GM19467 (cell line): ENCODE measurements at regions not wholly inside any gene's neighbourhood (a gene's known extent, or its start where the extent isn't known, plus 50 kb on each side); places are given as distances from the start of the nearest gene placed in this dataset.

ENCODE experiments used
- ATAC-seq: cut with Tn5 transposase; IDR thresholded peaks from one replicate; pipeline ENCODE4 v1.9.1; 2021; ENCODE audit warnings: mild to moderate bottlenecking, moderate library complexity; ENCODE audit not compliant: unreplicated experiment

GRCh38 chr2:155095613-155096012 is 397.1 kb downstream of the KCNJ3 start:
- ATAC-seq = no peak

- no peak for ATAC-seq
These were observed 381.9 kb downstream of the KCNJ3 start for GRCh38 chr2:155080373-155080772.

- ATAC-seq = no peak
These were observed 372.0 kb downstream of the KCNJ3 start for GRCh38 chr2:155070489-155070888.

- no peak for ATAC-seq
These were observed 364.4 kb downstream of the KCNJ3 start for GRCh38 chr2:155062922-155063258.

GRCh38 chr2:155062250-155062921 is 363.9 kb downstream of the KCNJ3 start:
- ATAC-seq = no peak

- no peak for ATAC-seq
These were observed 362.4 kb downstream of the KCNJ3 start for GRCh38 chr2:155060896-155061295.

GRCh38 chr2:155054712-155055111 is 356.2 kb downstream of the KCNJ3 start:
- no peak for ATAC-seq

- no peak for ATAC-seq
These were observed 344.6 kb downstream of the KCNJ3 start for GRCh38 chr2:155043097-155043496.

- ATAC-seq = no peak
These were observed 336.8 kb downstream of the KCNJ3 start for GRCh38 chr2:155035308-155035707.

GRCh38 chr2:155033652-155034051 is 335.2 kb downstream of the KCNJ3 start:
- no peak for ATAC-seq

GRCh38 chr2:155030296-155030695 is 331.8 kb downstream of the KCNJ3 start:
- no peak for ATAC-seq

GRCh38 chr2:155026651-155027174 is 328.2 kb downstream of the KCNJ3 start:
- no peak for ATAC-seq

- no peak for ATAC-seq
These were observed 325.2 kb downstream of the KCNJ3 start for GRCh38 chr2:155023674-155024073.

- ATAC-seq = no peak
These were observed 324.0 kb downstream of the KCNJ3 start for GRCh38 chr2:155022531-155022930.

GRCh38 chr2:155021618-155022017 is 323.1 kb downstream of the KCNJ3 start:
- no peak for ATAC-seq

- no peak for ATAC-seq
These were observed 321.8 kb downstream of the KCNJ3 start for GRCh38 chr2:155020246-155020645.

GRCh38 chr2:155010925-155011324 is 312.4 kb downstream of the KCNJ3 start:
- no peak for ATAC-seq

- ATAC-seq = no peak
These were observed 296.9 kb downstream of the KCNJ3 start for GRCh38 chr2:154995361-154995760.

- ATAC-seq = no peak
These were observed 294.3 kb downstream of the KCNJ3 start for GRCh38 chr2:154992826-154993225.

- no peak for ATAC-seq
These were observed 280.2 kb downstream of the KCNJ3 start for GRCh38 chr2:154978710-154979109.

- no peak for ATAC-seq
These were observed 279.7 kb downstream of the KCNJ3 start for GRCh38 chr2:154978244-154978643.

GRCh38 chr2:154974041-154974440 is 275.5 kb downstream of the KCNJ3 start:
- no peak for ATAC-seq

- ATAC-seq = no peak
These were observed 265.0 kb downstream of the KCNJ3 start for GRCh38 chr2:154963511-154963910.
